OCI-LY3 (cell line): ENCODE measurements at regions not wholly inside any gene's neighbourhood (a gene's known extent, or its start where the extent isn't known, plus 50 kb on each side); places are given as distances from the start of the nearest gene placed in this dataset.
"Not testable (repeated sequence)": the region's sequence is repeated elsewhere in the genome, so short reads cannot be mapped to it uniquely, and the experiment has no call there.

ENCODE experiments used
- CTCF ChIP-seq: fragments of 200-600, 300-600 bp; sonication (generic); IDR thresholded peaks from 2 replicates; pipeline ENCODE4 v1.5.1; 2014; ENCODE audit warnings: antibody characterized with exemption, low read length, low read depth
- EZH2phosphoT487 ChIP-seq: fragments of 200-600 bp; shearing (Covaris generic); IDR thresholded peaks from 2 replicates; pipeline ENCODE4 v1.6.1; 2018; ENCODE audit warnings: antibody characterized with exemption, mixed run types, low read depth

GRCh38 chr14:19095167-19095566 lies 127.9 kb downstream of the POTEM start:
- TF ChIP-seq CTCF, EZH2phosphoT487: not testable (repeated sequence)
